ENCODE measurements at regions not wholly inside any gene's neighbourhood (a gene's known extent, or its start where the extent isn't known, plus 50 kb on each side); places are given as distances from the start of the nearest gene placed in this dataset.

- TF ChIP-seq, protein P1, sequence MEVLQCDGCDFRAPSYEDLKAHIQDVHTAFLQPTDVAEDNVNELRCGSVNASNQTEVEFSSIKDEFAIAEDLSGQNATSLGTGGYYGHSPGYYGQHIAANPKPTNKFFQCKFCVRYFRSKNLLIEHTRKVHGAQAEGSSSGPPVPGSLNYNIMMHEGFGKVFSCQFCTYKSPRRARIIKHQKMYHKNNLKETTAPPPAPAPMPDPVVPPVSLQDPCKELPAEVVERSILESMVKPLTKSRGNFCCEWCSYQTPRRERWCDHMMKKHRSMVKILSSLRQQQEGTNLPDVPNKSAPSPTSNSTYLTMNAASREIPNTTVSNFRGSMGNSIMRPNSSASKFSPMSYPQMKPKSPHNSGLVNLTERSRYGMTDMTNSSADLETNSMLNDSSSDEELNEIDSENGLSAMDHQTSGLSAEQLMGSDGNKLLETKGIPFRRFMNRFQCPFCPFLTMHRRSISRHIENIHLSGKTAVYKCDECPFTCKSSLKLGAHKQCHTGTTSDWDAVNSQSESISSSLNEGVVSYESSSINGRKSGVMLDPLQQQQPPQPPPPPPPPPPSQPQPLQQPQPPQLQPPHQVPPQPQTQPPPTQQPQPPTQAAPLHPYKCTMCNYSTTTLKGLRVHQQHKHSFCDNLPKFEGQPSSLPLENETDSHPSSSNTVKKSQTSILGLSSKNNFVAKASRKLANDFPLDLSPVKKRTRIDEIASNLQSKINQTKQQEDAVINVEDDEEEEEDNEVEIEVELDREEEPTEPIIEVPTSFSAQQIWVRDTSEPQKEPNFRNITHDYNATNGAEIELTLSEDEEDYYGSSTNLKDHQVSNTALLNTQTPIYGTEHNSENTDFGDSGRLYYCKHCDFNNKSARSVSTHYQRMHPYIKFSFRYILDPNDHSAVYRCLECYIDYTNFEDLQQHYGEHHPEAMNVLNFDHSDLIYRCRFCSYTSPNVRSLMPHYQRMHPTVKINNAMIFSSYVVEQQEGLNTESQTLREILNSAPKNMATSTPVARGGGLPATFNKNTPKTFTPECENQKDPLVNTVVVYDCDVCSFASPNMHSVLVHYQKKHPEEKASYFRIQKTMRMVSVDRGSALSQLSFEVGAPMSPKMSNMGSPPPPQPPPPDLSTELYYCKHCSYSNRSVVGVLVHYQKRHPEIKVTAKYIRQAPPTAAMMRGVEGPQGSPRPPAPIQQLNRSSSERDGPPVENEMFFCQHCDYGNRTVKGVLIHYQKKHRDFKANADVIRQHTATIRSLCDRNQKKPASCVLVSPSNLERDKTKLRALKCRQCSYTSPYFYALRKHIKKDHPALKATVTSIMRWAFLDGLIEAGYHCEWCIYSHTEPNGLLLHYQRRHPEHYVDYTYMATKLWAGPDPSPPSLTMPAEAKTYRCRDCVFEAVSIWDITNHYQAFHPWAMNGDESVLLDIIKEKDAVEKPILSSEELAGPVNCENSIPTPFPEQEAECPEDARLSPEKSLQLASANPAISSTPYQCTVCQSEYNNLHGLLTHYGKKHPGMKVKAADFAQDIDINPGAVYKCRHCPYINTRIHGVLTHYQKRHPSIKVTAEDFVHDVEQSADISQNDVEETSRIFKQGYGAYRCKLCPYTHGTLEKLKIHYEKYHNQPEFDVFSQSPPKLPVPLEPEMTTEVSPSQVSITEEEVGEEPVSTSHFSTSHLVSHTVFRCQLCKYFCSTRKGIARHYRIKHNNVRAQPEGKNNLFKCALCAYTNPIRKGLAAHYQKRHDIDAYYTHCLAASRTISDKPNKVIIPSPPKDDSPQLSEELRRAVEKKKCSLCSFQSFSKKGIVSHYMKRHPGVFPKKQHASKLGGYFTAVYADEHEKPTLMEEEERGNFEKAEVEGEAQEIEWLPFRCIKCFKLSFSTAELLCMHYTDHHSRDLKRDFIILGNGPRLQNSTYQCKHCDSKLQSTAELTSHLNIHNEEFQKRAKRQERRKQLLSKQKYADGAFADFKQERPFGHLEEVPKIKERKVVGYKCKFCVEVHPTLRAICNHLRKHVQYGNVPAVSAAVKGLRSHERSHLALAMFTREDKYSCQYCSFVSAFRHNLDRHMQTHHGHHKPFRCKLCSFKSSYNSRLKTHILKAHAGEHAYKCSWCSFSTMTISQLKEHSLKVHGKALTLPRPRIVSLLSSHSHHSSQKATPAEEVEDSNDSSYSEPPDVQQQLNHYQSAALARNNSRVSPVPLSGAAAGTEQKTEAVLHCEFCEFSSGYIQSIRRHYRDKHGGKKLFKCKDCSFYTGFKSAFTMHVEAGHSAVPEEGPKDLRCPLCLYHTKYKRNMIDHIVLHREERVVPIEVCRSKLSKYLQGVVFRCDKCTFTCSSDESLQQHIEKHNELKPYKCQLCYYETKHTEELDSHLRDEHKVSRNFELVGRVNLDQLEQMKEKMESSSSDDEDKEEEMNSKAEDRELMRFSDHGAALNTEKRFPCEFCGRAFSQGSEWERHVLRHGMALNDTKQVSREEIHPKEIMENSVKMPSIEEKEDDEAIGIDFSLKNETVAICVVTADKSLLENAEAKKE (CRISPR knock-in tag; IDR thresholded peaks at IDR 0.05), result no peak
- TF ChIP-seq CREB1 (CRISPR knock-in tag; IDR thresholded peaks at IDR 0.05; ENCODE audit: low read depth), result no peak
These were observed 84.1 kb upstream of the SLC66A3 start (continued) for GRCh38 chr2:11071211-11071610.

DNA sequence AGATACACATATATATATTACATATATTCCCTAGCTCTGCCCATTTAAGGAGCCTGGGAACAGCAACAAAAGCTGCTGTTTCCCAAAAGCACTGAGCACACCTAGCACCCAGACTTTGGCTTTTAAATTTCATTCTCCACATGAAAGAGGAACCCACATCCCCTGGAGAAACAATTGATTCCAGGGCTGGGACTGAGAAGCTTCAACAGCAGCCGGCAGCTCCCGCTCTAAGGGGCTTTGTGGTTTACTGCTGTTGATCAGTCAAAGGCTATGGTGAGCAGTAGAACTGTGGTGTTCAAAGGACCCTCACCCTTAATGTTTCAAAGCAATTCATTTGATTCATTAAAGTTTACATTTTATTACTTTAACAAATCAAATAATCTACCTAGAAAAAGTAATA lies 83.3 kb upstream of the SLC66A3 start:
- no peaks in the 10 kb centered on the region for H3K27me3 ChIP-seq (ENCODE audit: insufficient read depth)
- TF ChIP-seq ZNF331 (CRISPR knock-in tag; IDR thresholded peaks at IDR 0.05; ENCODE audit: low read depth) (no peak), CTCF (conservative IDR thresholded peaks at IDR 0.05; ENCODE audit: low read depth in 2 of 2) (no peak), NANOG (IDR thresholded peaks at IDR 0.05; ENCODE audit: borderline replicate concordance) (no peak), CREB1 (CRISPR knock-in tag; IDR thresholded peaks at IDR 0.05; ENCODE audit: low read depth) (no peak), EZH2phosphoT487 (IDR thresholded peaks at IDR 0.05; ENCODE audit: unreplicated experiment) (no peak), POLR2AphosphoS5 (IDR thresholded peaks at IDR 0.05; ENCODE audit: low read depth) (no peak), EZH2 (IDR thresholded peaks at IDR 0.05; ENCODE audit: low read depth, unreplicated experiment) (no peak), ZNF114 (CRISPR knock-in tag; IDR thresholded peaks at IDR 0.05) (no peak), JUNB (IDR thresholded peaks at IDR 0.05; ENCODE audit: unreplicated experiment) (no peak), ETS1 (IDR thresholded peaks at IDR 0.05) (no peak)
- TF ChIP-seq, protein P2, sequence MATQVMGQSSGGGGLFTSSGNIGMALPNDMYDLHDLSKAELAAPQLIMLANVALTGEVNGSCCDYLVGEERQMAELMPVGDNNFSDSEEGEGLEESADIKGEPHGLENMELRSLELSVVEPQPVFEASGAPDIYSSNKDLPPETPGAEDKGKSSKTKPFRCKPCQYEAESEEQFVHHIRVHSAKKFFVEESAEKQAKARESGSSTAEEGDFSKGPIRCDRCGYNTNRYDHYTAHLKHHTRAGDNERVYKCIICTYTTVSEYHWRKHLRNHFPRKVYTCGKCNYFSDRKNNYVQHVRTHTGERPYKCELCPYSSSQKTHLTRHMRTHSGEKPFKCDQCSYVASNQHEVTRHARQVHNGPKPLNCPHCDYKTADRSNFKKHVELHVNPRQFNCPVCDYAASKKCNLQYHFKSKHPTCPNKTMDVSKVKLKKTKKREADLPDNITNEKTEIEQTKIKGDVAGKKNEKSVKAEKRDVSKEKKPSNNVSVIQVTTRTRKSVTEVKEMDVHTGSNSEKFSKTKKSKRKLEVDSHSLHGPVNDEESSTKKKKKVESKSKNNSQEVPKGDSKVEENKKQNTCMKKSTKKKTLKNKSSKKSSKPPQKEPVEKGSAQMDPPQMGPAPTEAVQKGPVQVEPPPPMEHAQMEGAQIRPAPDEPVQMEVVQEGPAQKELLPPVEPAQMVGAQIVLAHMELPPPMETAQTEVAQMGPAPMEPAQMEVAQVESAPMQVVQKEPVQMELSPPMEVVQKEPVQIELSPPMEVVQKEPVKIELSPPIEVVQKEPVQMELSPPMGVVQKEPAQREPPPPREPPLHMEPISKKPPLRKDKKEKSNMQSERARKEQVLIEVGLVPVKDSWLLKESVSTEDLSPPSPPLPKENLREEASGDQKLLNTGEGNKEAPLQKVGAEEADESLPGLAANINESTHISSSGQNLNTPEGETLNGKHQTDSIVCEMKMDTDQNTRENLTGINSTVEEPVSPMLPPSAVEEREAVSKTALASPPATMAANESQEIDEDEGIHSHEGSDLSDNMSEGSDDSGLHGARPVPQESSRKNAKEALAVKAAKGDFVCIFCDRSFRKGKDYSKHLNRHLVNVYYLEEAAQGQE (IDR thresholded peaks at IDR 0.05; ENCODE audit: unreplicated experiment), result no peak
- H3K36me3 ChIP-seq (ENCODE audit: insufficient read depth), result no peaks in the 10 kb centered on the region
- no peaks in the 10 kb centered on the region for H3K9me2 ChIP-seq (ENCODE audit: insufficient read depth)
- no peak overlapping the region for H3K4me2 ChIP-seq
- H4K20me1 ChIP-seq (replicated peaks; ENCODE audit: insufficient read depth), result no peaks in the 10 kb centered on the region
- Mint-ChIP-seq H3K4me1 (peaks cover 28% of the 10 kb centered on the region), H3K4me3 (no peak overlapping the region), H3K27ac (peak overlapping the region; percentile 39; the same call in 1 of the 2 replicates), H3K27me3 (ENCODE audit: insufficient read depth, low read depth, poor library complexity) (peaks cover 1% of the 10 kb centered on the region), H3K9me3 (peaks cover 5% of the 10 kb centered on the region), H3K36me3 (ENCODE audit: low read depth) (peaks cover 3% of the 10 kb centered on the region; the same call in 1 of the 3 replicates)
- no peak for DNase-seq (ENCODE audit: low spot score)
- H3K27ac ChIP-seq (ENCODE audit: low read depth), result no peak overlapping the region
- no peak for ATAC-seq
- peaks cover 17% of the 10 kb centered on the region for H3K4me1 ChIP-seq (ENCODE audit: insufficient read depth)
- H3K79me2 ChIP-seq (replicated peaks; ENCODE audit: insufficient read depth), result no peaks in the 10 kb centered on the region
- H2AFZ ChIP-seq, result peak overlapping the region; percentile 85; the same call in 1 of the 2 replicates
- no peaks in the 10 kb centered on the region for H3F3A ChIP-seq (replicated peaks; ENCODE audit: low read depth)
- H3K4me3 ChIP-seq, result no peak overlapping the region

Data from GM23338 (cell line).